ENCODE measurements at regions not wholly inside any gene's neighbourhood (a gene's known extent, or its start where the extent isn't known, plus 50 kb on each side); places are given as distances from the start of the nearest gene placed in this dataset.

DNA sequence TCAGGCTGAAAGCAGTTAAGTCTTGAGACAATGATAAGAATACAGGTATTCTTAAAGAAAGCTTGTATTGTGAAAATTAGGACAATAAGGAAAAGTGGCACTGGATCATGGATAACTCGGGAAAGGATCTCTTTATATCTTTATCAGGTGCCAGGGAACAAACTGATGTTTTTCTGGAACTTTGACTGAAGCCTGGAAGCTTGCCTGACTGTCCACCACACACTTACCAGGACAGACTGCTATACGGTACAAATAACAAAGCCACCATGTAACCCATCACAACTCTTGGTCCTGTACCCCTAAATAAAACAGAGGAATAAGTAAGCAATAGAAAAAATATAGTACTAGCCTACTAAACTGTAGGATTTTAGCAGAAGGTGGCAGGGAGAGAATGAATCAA lies 623.0 kb downstream of the OTOL1 start (continued):
- TF ChIP-seq, protein P1, sequence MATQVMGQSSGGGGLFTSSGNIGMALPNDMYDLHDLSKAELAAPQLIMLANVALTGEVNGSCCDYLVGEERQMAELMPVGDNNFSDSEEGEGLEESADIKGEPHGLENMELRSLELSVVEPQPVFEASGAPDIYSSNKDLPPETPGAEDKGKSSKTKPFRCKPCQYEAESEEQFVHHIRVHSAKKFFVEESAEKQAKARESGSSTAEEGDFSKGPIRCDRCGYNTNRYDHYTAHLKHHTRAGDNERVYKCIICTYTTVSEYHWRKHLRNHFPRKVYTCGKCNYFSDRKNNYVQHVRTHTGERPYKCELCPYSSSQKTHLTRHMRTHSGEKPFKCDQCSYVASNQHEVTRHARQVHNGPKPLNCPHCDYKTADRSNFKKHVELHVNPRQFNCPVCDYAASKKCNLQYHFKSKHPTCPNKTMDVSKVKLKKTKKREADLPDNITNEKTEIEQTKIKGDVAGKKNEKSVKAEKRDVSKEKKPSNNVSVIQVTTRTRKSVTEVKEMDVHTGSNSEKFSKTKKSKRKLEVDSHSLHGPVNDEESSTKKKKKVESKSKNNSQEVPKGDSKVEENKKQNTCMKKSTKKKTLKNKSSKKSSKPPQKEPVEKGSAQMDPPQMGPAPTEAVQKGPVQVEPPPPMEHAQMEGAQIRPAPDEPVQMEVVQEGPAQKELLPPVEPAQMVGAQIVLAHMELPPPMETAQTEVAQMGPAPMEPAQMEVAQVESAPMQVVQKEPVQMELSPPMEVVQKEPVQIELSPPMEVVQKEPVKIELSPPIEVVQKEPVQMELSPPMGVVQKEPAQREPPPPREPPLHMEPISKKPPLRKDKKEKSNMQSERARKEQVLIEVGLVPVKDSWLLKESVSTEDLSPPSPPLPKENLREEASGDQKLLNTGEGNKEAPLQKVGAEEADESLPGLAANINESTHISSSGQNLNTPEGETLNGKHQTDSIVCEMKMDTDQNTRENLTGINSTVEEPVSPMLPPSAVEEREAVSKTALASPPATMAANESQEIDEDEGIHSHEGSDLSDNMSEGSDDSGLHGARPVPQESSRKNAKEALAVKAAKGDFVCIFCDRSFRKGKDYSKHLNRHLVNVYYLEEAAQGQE (IDR thresholded peaks at IDR 0.05; ENCODE audit: low read depth, low read length) = no peak
- TF ChIP-seq FOSL2 (IDR thresholded peaks at IDR 0.05; ENCODE audit: borderline replicate concordance, low read depth) = no peak
- TF ChIP-seq, protein P2, sequence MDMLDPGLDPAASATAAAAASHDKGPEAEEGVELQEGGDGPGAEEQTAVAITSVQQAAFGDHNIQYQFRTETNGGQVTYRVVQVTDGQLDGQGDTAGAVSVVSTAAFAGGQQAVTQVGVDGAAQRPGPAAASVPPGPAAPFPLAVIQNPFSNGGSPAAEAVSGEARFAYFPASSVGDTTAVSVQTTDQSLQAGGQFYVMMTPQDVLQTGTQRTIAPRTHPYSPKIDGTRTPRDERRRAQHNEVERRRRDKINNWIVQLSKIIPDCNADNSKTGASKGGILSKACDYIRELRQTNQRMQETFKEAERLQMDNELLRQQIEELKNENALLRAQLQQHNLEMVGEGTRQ (IDR thresholded peaks at IDR 0.05; ENCODE audit: borderline replicate concordance, low read depth, low read length) = no peak

DNA sequence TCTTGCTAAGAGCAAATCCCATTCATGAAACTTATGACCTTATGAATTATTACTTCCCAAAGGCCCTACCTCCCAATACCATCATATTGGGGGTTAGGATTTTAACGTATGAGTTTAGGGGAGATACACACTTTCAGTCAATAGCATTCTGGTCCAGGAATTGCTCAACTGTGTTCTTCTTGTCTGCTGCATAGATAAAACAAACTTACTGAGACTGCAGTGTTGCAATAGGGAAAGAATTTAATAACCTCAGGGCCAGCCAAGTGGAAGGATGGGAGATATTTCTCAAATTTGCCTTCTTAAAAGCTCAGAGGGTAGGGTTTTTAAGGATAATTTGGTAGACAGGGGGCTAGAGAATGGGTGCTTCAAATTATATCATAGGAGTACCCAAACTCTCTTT lies 625.8 kb downstream of the OTOL1 start:
- Histone ChIP-seq H3F3A (replicated peaks; ENCODE audit: insufficient read depth) (no peaks in the 10 kb centered on the region), H3K27me3 (ENCODE audit: insufficient read depth) (no peaks in the 10 kb centered on the region), H3K9ac (no peak overlapping the region), H3K79me2 (ENCODE audit: insufficient read depth) (no peaks in the 10 kb centered on the region), H2AFZ (ENCODE audit: low read depth) (no peak overlapping the region), H3K4me3 (ENCODE audit: low read depth in 2 of 2, low read length in 1 of 2) (no peak overlapping the region), H3K9me3 (no peaks in the 10 kb centered on the region), H3K4me1 (ENCODE audit: control insufficient read depth in 1 of 2, insufficient read depth in 2 of 2, low read depth in 1 of 2, low read length in 1 of 2) (no peaks in the 10 kb centered on the region), H4K20me1 (ENCODE audit: insufficient read depth) (no peaks in the 10 kb centered on the region), H3K27ac (ENCODE audit: low read depth in 2 of 2, low read length in 1 of 2) (no peak overlapping the region), H3K4me2 (no peak overlapping the region), H3K36me3 (replicated peaks in 1 of 2; ENCODE audit: control insufficient read depth in 1 of 2, insufficient read depth in 2 of 2, low read length in 1 of 2) (no peaks in the 10 kb centered on the region), H3K9me2 (no peaks in the 10 kb centered on the region)
- no peak for DNase-seq
- ChIA-PET CTCF (no interaction called here), POLR2A (no interaction called here)
- 82% methylated on average over 1 of the region's 1 CpG for WGBS (ENCODE audit: low lambda C conversion rate)
- TF ChIP-seq FOXM1 (IDR thresholded peaks at IDR 0.05; ENCODE audit: low read depth) = no peak
- no peak for TF ChIP-seq GATA2 (CRISPR knock-in tag; IDR thresholded peaks at IDR 0.05)
- TF ChIP-seq, protein P3, sequence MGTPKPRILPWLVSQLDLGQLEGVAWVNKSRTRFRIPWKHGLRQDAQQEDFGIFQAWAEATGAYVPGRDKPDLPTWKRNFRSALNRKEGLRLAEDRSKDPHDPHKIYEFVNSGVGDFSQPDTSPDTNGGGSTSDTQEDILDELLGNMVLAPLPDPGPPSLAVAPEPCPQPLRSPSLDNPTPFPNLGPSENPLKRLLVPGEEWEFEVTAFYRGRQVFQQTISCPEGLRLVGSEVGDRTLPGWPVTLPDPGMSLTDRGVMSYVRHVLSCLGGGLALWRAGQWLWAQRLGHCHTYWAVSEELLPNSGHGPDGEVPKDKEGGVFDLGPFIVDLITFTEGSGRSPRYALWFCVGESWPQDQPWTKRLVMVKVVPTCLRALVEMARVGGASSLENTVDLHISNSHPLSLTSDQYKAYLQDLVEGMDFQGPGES (IDR thresholded peaks at IDR 0.05; ENCODE audit: low read depth, low read length) = no peak
- no peak for TF ChIP-seq FOXJ3 (CRISPR knock-in tag; IDR thresholded peaks at IDR 0.05)
- no peak for TF ChIP-seq RAD21 (IDR thresholded peaks at IDR 0.05; ENCODE audit: low read length)
- TF ChIP-seq, protein P4, sequence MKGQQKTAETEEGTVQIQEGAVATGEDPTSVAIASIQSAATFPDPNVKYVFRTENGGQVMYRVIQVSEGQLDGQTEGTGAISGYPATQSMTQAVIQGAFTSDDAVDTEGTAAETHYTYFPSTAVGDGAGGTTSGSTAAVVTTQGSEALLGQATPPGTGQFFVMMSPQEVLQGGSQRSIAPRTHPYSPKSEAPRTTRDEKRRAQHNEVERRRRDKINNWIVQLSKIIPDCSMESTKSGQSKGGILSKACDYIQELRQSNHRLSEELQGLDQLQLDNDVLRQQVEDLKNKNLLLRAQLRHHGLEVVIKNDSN (IDR thresholded peaks at IDR 0.05; ENCODE audit: borderline replicate concordance, low read depth) = no peak
- TF ChIP-seq EP300 (IDR thresholded peaks at IDR 0.05; ENCODE audit: borderline replicate concordance in 1 of 2, low read depth in 1 of 2, low read length in 1 of 2) = no peak
- TF ChIP-seq, protein P1 (IDR thresholded peaks at IDR 0.05; ENCODE audit: low read depth, low read length) = no peak
- no peak for TF ChIP-seq JUND (IDR thresholded peaks at IDR 0.05)
- no peak for TF ChIP-seq RXRA (IDR thresholded peaks at IDR 0.05; ENCODE audit: borderline replicate concordance, low read depth)
- TF ChIP-seq NFIC (IDR thresholded peaks at IDR 0.05; ENCODE audit: borderline replicate concordance) = no peak
- no peak for TF ChIP-seq MXI1 (IDR thresholded peaks at IDR 0.05; ENCODE audit: low read depth, low read length)
- TF ChIP-seq POLR2AphosphoS5 (IDR thresholded peaks at IDR 0.05; ENCODE audit: low read depth, low read length) = no peak
- no peak for TF ChIP-seq SMC3 (IDR thresholded peaks at IDR 0.05; ENCODE audit: low read depth, low read length)
- no peak for TF ChIP-seq GABPA (IDR thresholded peaks at IDR 0.05; ENCODE audit: low read depth)
- no peak for TF ChIP-seq ELF1 (IDR thresholded peaks at IDR 0.05)
- no peak for TF ChIP-seq SIN3A (IDR thresholded peaks at IDR 0.05; ENCODE audit: borderline replicate concordance, low read depth, low read length)
- no peak for TF ChIP-seq TEAD4 (IDR thresholded peaks at IDR 0.05; ENCODE audit: borderline replicate concordance, insufficient read depth)
- no peak for TF ChIP-seq RCOR1 (IDR thresholded peaks at IDR 0.05; ENCODE audit: low read length)
- TF ChIP-seq, protein P2 (IDR thresholded peaks at IDR 0.05; ENCODE audit: borderline replicate concordance, low read depth, low read length) = no peak
